ENCODE measurements at regions not wholly inside any gene's neighbourhood (a gene's known extent, or its start where the extent isn't known, plus 50 kb on each side); places are given as distances from the start of the nearest gene placed in this dataset.

GRCh38 chr1:232398823-232399222, 231.1 kb downstream of the SIPA1L2 start:
- no peak overlapping the region for H3K4me3 ChIP-seq (ENCODE audit: low read depth, low read length)
- in situ Hi-C loops (cut with HindIII; ENCODE audit: low sequenced_read_pairs): no loop called here
- TF ChIP-seq CTCF (IDR thresholded peaks at IDR 0.05; ENCODE audit: low read depth, low read length, missing control alignments): no peak
- no peak for DNase-seq (ENCODE audit: low read depth)

- in situ Hi-C loops (cut with HindIII; ENCODE audit: low sequenced_read_pairs): no loop called here
Measured at GRCh38 chr1:232393444-232394146, 236.3 kb downstream of the SIPA1L2 start.

GRCh38 chr1:232393010-232393409, 236.9 kb downstream of the SIPA1L2 start:
- in situ Hi-C loops (cut with HindIII; ENCODE audit: low sequenced_read_pairs): no loop called here
- no peak for TF ChIP-seq CTCF (IDR thresholded peaks at IDR 0.05; ENCODE audit: low read depth, low read length, missing control alignments)
- no peak overlapping the region for H3K4me3 ChIP-seq (ENCODE audit: low read depth, low read length)
- no peak for DNase-seq (ENCODE audit: low read depth)

More at GRCh38 chr1:232393444-232394146, 236.3 kb downstream of the SIPA1L2 start:
- DNase-seq (ENCODE audit: low read depth): no peak
- no peak overlapping the region for H3K4me3 ChIP-seq (ENCODE audit: low read depth, low read length)
- no peak for TF ChIP-seq CTCF (IDR thresholded peaks at IDR 0.05; ENCODE audit: low read depth, low read length, missing control alignments)

GRCh38 chr1:232390590-232390989, 239.3 kb downstream of the SIPA1L2 start:
- H3K4me3 ChIP-seq (ENCODE audit: low read depth, low read length): no peak overlapping the region
- no peak for TF ChIP-seq CTCF (IDR thresholded peaks at IDR 0.05; ENCODE audit: low read depth, low read length, missing control alignments)
- in situ Hi-C loops (cut with HindIII; ENCODE audit: low sequenced_read_pairs): no loop called here
- no peak for DNase-seq (ENCODE audit: low read depth)

- no peak overlapping the region for H3K4me3 ChIP-seq (ENCODE audit: low read depth, low read length)
- in situ Hi-C loops (cut with HindIII; ENCODE audit: low sequenced_read_pairs): no loop called here
- no peak for DNase-seq (ENCODE audit: low read depth)
- no peak for TF ChIP-seq CTCF (IDR thresholded peaks at IDR 0.05; ENCODE audit: low read depth, low read length, missing control alignments)
Measured at GRCh38 chr1:232389744-232390143, 240.2 kb downstream of the SIPA1L2 start.

- no peak overlapping the region for H3K4me3 ChIP-seq (ENCODE audit: low read depth, low read length)
- no peak for DNase-seq (ENCODE audit: low read depth)
- in situ Hi-C loops (cut with HindIII; ENCODE audit: low sequenced_read_pairs): no loop called here
- TF ChIP-seq CTCF (IDR thresholded peaks at IDR 0.05; ENCODE audit: low read depth, low read length, missing control alignments): no peak
Measured at GRCh38 chr1:232388363-232388762, 241.6 kb downstream of the SIPA1L2 start.
